HFF-Myc (cell line): ENCODE measurements at regions not wholly inside any gene's neighbourhood (a gene's known extent, or its start where the extent isn't known, plus 50 kb on each side); places are given as distances from the start of the nearest gene placed in this dataset.

ENCODE experiments used
- DNase-seq: peaks from one replicate; pipeline ENCODE4 v3.0.0-alpha.2; 2011; ENCODE audit warnings: low read depth; ENCODE audit errors: extremely low read depth
- H3K4me3 ChIP-seq: replicated peaks from 2 replicates; pipeline ENCODE4 v1.5.1; 2011; ENCODE audit warnings: low read depth, mild to moderate bottlenecking, control low read depth, low read length
- CTCF ChIP-seq: IDR thresholded peaks from 2 replicates; pipeline ENCODE4 v1.5.1; 2012; ENCODE audit warnings: mild to moderate bottlenecking, low read depth, low read length, control low read depth; ENCODE audit errors: missing control alignments

GRCh38 chr9:90240541-90240940, 402.1 kb downstream of the DIRAS2 start:
- no peak for DNase-seq
- TF ChIP-seq CTCF: no peak
- no peak overlapping the region for H3K4me3 ChIP-seq

GRCh38 chr9:90245661-90246060, 397.0 kb downstream of the DIRAS2 start:
- no peak for DNase-seq
- no peak for TF ChIP-seq CTCF
- H3K4me3 ChIP-seq: no peak overlapping the region

GRCh38 chr9:90249094-90249493, 393.5 kb downstream of the DIRAS2 start:
- TF ChIP-seq CTCF: no peak
- no peak for DNase-seq
- H3K4me3 ChIP-seq: no peak overlapping the region

- TF ChIP-seq CTCF: no peak
- H3K4me3 ChIP-seq: no peak overlapping the region
- no peak for DNase-seq
Observed at GRCh38 chr9:90251316-90251715, 391.3 kb downstream of the DIRAS2 start.

GRCh38 chr9:90256345-90256744, 386.3 kb downstream of the DIRAS2 start:
- no peak for TF ChIP-seq CTCF
- no peak for DNase-seq

GRCh38 chr9:90259311-90260246, 383.0 kb downstream of the DIRAS2 start:
- no peak for TF ChIP-seq CTCF
- DNase-seq: peak; percentile 2
- H3K4me3 ChIP-seq: no peak overlapping the region

More at GRCh38 chr9:90256345-90256744, 386.3 kb downstream of the DIRAS2 start:
- H3K4me3 ChIP-seq: no peak overlapping the region

GRCh38 chr9:90261698-90262097, 380.9 kb downstream of the DIRAS2 start:
- TF ChIP-seq CTCF: no peak
- DNase-seq: no peak
- no peak overlapping the region for H3K4me3 ChIP-seq
